ENCODE measurements at regions not wholly inside any gene's neighbourhood (a gene's known extent, or its start where the extent isn't known, plus 50 kb on each side); places are given as distances from the start of the nearest gene placed in this dataset.

GRCh38 chr6:76792394-76792793, 670.9 kb downstream of the HTR1B start:
- CTCF ChIA-PET = no interaction called here
- peaks cover 2% of the 10 kb centered on the region for H3K9me3 Mint-ChIP-seq (ENCODE audit: low read depth)
- ATAC-seq = no peak
- no peaks in the 10 kb centered on the region for H3K27me3 Mint-ChIP-seq
- H3K4me3 Mint-ChIP-seq = no peak overlapping the region
- no peak overlapping the region for H3K27ac Mint-ChIP-seq
- H3K4me1 Mint-ChIP-seq = no peaks in the 10 kb centered on the region
- no peaks in the 10 kb centered on the region for H3K36me3 Mint-ChIP-seq
- no peak for DNase-seq

DNA sequence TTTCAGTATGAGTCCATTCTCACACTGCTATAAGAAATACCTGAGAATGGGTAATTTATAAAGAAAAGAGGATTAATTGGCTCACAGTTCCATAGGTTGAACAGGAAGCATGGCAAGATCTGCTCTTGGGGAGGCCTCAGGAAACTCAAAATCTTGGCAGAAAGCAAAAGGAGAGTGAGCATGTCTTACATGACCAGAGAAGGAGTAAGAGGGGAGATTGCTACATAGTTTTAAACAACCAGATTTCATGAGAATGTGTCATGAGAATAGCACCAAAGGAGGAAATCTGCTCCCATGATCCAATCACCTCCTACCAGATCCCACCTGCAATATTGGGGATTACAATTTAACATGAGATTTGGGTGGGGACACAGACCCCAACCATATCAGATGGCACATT, 672.4 kb downstream of the HTR1B start:
- Mint-ChIP-seq H3K4me3 (no peak overlapping the region), H3K4me1 (no peaks in the 10 kb centered on the region), H3K27ac (no peak overlapping the region), H3K9me3 (ENCODE audit: low read depth) (peaks cover 2% of the 10 kb centered on the region), H3K36me3 (no peaks in the 10 kb centered on the region), H3K27me3 (no peaks in the 10 kb centered on the region)
- DNase-seq = no peak
- no peak for ATAC-seq
- CTCF ChIA-PET = no interaction called here

- peaks cover 3% of the 10 kb centered on the region for H3K9me3 Mint-ChIP-seq (ENCODE audit: low read depth)
- H3K4me1 Mint-ChIP-seq = no peaks in the 10 kb centered on the region
- H3K4me3 Mint-ChIP-seq = no peak overlapping the region
- CTCF ChIA-PET = no interaction called here
- H3K36me3 Mint-ChIP-seq = no peaks in the 10 kb centered on the region
- ATAC-seq (no peak), DNase-seq (no peak)
- no peaks in the 10 kb centered on the region for H3K27me3 Mint-ChIP-seq
- H3K27ac Mint-ChIP-seq = no peak overlapping the region
Measured at GRCh38 chr6:76790045-76790796, 673.1 kb downstream of the HTR1B start.

DNA sequence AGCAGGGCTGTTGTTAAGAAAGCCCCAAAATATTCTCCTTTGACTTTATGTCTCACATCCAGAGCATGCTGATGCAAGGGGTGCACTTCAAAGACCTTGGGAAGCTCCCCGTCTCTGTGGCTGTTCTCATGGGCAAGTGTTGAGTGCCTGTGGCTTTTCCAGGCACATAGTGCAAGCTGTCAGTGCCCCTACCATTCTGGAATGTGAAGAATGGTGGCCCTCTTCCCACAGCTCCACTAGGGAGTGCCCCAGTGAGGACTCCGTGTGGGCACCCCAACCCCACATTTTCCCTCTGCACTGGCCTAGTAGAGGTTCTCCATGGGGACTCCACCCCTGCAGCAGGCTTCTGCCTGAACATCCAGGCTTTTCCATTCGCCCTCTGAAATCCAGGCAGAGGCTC, 673.7 kb downstream of the HTR1B start:
- H3K9me3 Mint-ChIP-seq (ENCODE audit: low read depth) = peaks cover 4% of the 10 kb centered on the region
- DNase-seq (no peak), ATAC-seq (no peak)
- H3K4me3 Mint-ChIP-seq = no peak overlapping the region
- no peak overlapping the region for H3K27ac Mint-ChIP-seq
- H3K27me3 Mint-ChIP-seq = no peaks in the 10 kb centered on the region
- CTCF ChIA-PET = no interaction called here
- no peaks in the 10 kb centered on the region for H3K36me3 Mint-ChIP-seq
- no peaks in the 10 kb centered on the region for H3K4me1 Mint-ChIP-seq

DNA sequence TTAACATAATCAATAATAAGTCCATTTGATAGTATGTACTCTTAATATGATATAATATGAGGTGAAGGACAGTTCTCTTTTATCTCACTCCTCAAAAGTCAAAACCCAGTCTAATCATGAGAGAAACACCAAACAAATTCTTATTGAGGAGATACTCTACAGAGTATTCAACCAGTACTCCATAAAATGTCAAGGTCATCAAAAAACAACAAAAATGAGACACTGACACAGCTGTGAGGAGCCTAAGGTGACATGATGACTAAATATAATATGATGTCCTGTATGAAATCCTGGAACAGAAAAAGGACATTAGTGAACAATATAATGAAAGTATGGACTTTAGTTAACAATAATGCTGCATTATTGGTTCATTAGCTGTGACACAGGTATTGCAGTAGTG, 675.1 kb downstream of the HTR1B start:
- peaks cover 4% of the 10 kb centered on the region for H3K9me3 Mint-ChIP-seq (ENCODE audit: low read depth)
- H3K36me3 Mint-ChIP-seq = no peaks in the 10 kb centered on the region
- DNase-seq (no peak), ATAC-seq (no peak)
- H3K27me3 Mint-ChIP-seq = no peaks in the 10 kb centered on the region
- no peak overlapping the region for H3K4me3 Mint-ChIP-seq
- no peak overlapping the region for H3K27ac Mint-ChIP-seq
- H3K4me1 Mint-ChIP-seq = no peaks in the 10 kb centered on the region
- CTCF ChIA-PET = no interaction called here

GRCh38 chr6:76779068-76779467, 684.2 kb downstream of the HTR1B start:
- no peak overlapping the region for H3K4me3 Mint-ChIP-seq
- CTCF ChIA-PET = no interaction called here
- H3K36me3 Mint-ChIP-seq = no peaks in the 10 kb centered on the region
- H3K27me3 Mint-ChIP-seq = no peaks in the 10 kb centered on the region
- H3K27ac Mint-ChIP-seq = no peak overlapping the region
- DNase-seq = no peak
- H3K9me3 Mint-ChIP-seq (ENCODE audit: low read depth) = no peaks in the 10 kb centered on the region
- ATAC-seq = no peak
- H3K4me1 Mint-ChIP-seq = no peaks in the 10 kb centered on the region

DNA sequence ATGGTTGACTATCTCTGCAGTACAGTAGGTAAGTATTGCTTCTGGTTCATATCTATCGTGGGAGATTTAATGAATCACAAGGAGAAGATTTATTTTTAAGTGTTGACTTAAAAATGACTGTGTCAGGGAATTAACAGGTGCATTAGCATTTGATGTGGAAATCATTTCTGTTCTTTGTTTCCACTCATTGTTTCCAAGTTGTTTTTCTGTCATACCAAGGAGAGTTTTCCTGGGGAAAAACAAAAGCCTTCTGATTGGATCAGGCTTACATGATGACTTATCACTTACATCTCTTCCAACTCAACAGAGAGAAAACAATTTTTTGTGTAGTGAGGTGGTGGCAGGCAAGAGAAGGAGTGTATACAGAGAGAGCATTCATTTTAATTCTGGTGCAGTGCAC, 686.4 kb downstream of the HTR1B start:
- Mint-ChIP-seq H3K27me3 (no peaks in the 10 kb centered on the region), H3K4me3 (no peak overlapping the region), H3K27ac (no peak overlapping the region), H3K36me3 (no peaks in the 10 kb centered on the region), H3K4me1 (no peaks in the 10 kb centered on the region), H3K9me3 (ENCODE audit: low read depth) (no peaks in the 10 kb centered on the region)
- CTCF ChIA-PET = no interaction called here
- DNase-seq (no peak), ATAC-seq (no peak)

- H3K36me3 Mint-ChIP-seq = no peaks in the 10 kb centered on the region
- H3K27ac Mint-ChIP-seq = no peak overlapping the region
- H3K4me1 Mint-ChIP-seq = no peaks in the 10 kb centered on the region
- DNase-seq (no peak), ATAC-seq (no peak)
- H3K9me3 Mint-ChIP-seq (ENCODE audit: low read depth) = no peaks in the 10 kb centered on the region
- CTCF ChIA-PET = no interaction called here
- no peaks in the 10 kb centered on the region for H3K27me3 Mint-ChIP-seq
- no peak overlapping the region for H3K4me3 Mint-ChIP-seq
Measured at GRCh38 chr6:76774781-76775384, 688.4 kb downstream of the HTR1B start.

DNA sequence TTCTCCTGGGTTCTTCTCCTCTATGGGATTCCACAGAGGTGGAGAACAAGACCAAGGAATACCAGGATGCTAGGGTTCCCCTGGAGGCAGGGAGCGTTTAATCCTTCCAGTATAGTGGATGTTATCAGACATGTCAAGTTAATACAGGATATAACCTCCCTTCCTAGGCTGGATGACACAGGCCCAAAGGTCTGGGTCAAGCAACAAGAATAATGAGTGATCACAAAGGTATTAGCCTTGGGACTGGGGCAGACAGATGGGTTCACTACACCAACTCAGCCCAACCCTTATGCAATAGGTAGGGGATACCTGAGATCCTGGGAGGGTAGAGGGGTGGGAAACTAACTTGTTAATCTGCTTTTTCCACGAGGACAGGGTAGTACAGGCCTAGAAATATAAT, 690.3 kb downstream of the HTR1B start:
- H3K27me3 Mint-ChIP-seq = no peaks in the 10 kb centered on the region

GRCh38 chr6:76771059-76771634, 692.1 kb downstream of the HTR1B start:
- ATAC-seq (no peak), DNase-seq (no peak)
- Mint-ChIP-seq H3K36me3 (no peaks in the 10 kb centered on the region), H3K27ac (no peak overlapping the region), H3K9me3 (ENCODE audit: low read depth) (no peaks in the 10 kb centered on the region), H3K4me1 (no peaks in the 10 kb centered on the region), H3K27me3 (no peaks in the 10 kb centered on the region), H3K4me3 (no peak overlapping the region)
- CTCF ChIA-PET = no interaction called here

More for the DNA sequence above, 690.3 kb downstream of the HTR1B start:
- H3K9me3 Mint-ChIP-seq (ENCODE audit: low read depth) = no peaks in the 10 kb centered on the region
- DNase-seq (no peak), ATAC-seq (no peak)
- CTCF ChIA-PET = no interaction called here
- no peaks in the 10 kb centered on the region for H3K36me3 Mint-ChIP-seq
- no peaks in the 10 kb centered on the region for H3K4me1 Mint-ChIP-seq
- no peak overlapping the region for H3K4me3 Mint-ChIP-seq
- H3K27ac Mint-ChIP-seq = no peak overlapping the region

DNA sequence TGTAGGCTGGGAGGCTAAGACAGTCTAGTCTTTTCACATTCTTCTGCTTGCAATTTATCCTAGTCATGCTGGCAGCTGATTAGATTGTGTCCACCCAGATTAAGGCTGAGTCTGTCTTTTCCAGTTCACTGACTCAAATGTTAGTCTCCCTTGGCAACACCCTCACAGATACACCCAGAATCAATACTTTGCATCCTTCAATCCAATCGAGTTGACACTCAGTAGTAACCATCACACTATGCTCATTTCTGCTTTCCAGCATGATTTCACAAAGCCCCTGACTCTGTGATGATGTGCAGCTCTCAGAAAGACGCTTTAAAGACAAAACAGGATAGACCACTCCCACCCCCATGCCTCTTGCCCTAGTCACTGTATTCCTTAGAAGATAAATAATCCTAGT, 693.0 kb downstream of the HTR1B start:
- ATAC-seq = no peak
- Mint-ChIP-seq H3K36me3 (no peaks in the 10 kb centered on the region), H3K27ac (no peak overlapping the region), H3K4me3 (no peak overlapping the region), H3K9me3 (ENCODE audit: low read depth) (no peaks in the 10 kb centered on the region), H3K4me1 (no peaks in the 10 kb centered on the region), H3K27me3 (no peaks in the 10 kb centered on the region)
- CTCF ChIA-PET = no interaction called here
- DNase-seq = no peak

GRCh38 chr6:76768556-76768955, 694.7 kb downstream of the HTR1B start:
- DNase-seq = no peak
- no peak overlapping the region for H3K4me3 Mint-ChIP-seq
- no peaks in the 10 kb centered on the region for H3K27me3 Mint-ChIP-seq
- H3K4me1 Mint-ChIP-seq = no peaks in the 10 kb centered on the region
- CTCF ChIA-PET = no interaction called here
- no peak for ATAC-seq
- no peaks in the 10 kb centered on the region for H3K36me3 Mint-ChIP-seq
- no peaks in the 10 kb centered on the region for H3K9me3 Mint-ChIP-seq (ENCODE audit: low read depth)
- no peak overlapping the region for H3K27ac Mint-ChIP-seq

DNA sequence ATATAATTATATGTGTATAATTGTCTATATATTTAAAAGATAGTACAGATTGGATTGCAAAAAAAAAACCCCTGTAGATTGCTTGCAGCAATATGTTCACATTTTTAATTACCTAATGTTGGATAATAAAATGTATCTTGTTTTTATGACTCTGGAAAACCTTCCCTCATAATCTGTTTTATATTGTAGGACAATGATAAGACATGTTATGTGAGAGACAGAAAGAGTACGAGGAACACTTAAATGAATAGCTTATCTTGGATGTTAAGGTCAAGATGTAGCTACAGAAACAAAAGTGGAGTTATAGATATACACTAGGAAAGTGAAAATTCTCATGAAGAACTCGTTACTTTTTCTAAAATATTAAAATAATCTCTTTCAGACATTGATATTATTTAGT, 691.6 kb upstream of the IMPG1 start:
- CTCF ChIA-PET = no interaction called here
- Mint-ChIP-seq H3K9me3 (ENCODE audit: low read depth) (no peaks in the 10 kb centered on the region), H3K36me3 (no peaks in the 10 kb centered on the region), H3K27me3 (no peaks in the 10 kb centered on the region), H3K4me1 (no peaks in the 10 kb centered on the region), H3K4me3 (no peak overlapping the region), H3K27ac (no peak overlapping the region)
- ATAC-seq (no peak), DNase-seq (no peak)

- no peaks in the 10 kb centered on the region for H3K27me3 Mint-ChIP-seq
- H3K27ac Mint-ChIP-seq = no peak overlapping the region
- H3K36me3 Mint-ChIP-seq = no peaks in the 10 kb centered on the region
- DNase-seq (no peak), ATAC-seq (no peak)
- H3K4me1 Mint-ChIP-seq = no peaks in the 10 kb centered on the region
- H3K4me3 Mint-ChIP-seq = no peak overlapping the region
- peaks cover 8% of the 10 kb centered on the region for H3K9me3 Mint-ChIP-seq (ENCODE audit: low read depth)
- CTCF ChIA-PET = no interaction called here
Measured at GRCh38 chr6:76752841-76753240, 680.4 kb upstream of the IMPG1 start.

All from activated CD8-positive, alpha-beta memory T cell treated with anti-CD3 and anti-CD28 coated beads, Interleukin-2, amount 10 ng/mL, durations not matched to agents 7 days and 5 days (primary cell).